Mucosa of gallbladder (tissue), 1 donor: ENCODE measurements at regions not wholly inside any gene's neighbourhood (a gene's known extent, or its start where the extent isn't known, plus 50 kb on each side); places are given as distances from the start of the nearest gene placed in this dataset.
"Not testable (repeated sequence)": the region's sequence is repeated elsewhere in the genome, so short reads cannot be mapped to it uniquely, and the experiment has no call there.

ENCODE experiments used
- DNase-seq: peaks from one replicate; pipeline ENCODE4 v3.0.0-alpha.2; 2020; ENCODE audit warnings: low spot score
- donor health status: DM: no; HTN: no; CAD: no.

DNA sequence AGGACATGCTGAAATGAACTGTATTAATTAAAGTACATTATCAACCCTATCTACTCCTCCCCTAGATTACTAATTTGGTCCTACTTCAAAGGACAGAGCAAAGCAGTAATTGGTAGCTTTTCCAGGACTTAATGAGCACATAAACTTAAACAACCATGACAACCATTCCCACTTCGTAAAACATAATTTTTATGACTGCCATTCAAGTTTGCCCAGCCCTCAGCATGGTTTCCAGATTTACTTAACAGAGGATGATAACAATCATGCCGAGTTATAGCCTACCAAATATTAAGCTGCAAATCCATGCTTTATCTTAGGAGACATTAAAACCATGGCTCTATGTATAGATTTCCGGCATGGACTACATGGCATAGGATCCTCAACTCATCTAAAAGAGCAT is 401.1 kb upstream of the CHAC2 start:
- no peak for DNase-seq

DNA sequence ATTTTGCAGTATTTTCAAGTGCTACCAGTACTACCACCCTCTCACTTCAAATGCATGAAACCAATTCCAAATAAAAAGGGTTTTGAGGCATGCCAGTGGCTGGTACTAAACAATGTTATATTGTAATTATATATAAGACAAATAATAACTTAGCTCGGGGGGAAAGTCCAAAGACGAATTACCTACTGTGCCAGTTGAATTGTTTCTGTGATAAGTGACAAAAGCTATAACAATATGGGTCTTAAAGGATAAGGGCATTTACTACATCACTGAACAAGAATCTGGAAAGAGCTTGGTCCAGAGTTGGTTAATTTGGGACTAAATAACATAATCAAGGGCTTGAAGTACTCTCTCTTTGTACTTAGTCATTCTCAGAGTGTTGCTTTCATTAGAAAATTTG is 404.7 kb upstream of the CHAC2 start:
- DNase-seq, result no peak

DNA sequence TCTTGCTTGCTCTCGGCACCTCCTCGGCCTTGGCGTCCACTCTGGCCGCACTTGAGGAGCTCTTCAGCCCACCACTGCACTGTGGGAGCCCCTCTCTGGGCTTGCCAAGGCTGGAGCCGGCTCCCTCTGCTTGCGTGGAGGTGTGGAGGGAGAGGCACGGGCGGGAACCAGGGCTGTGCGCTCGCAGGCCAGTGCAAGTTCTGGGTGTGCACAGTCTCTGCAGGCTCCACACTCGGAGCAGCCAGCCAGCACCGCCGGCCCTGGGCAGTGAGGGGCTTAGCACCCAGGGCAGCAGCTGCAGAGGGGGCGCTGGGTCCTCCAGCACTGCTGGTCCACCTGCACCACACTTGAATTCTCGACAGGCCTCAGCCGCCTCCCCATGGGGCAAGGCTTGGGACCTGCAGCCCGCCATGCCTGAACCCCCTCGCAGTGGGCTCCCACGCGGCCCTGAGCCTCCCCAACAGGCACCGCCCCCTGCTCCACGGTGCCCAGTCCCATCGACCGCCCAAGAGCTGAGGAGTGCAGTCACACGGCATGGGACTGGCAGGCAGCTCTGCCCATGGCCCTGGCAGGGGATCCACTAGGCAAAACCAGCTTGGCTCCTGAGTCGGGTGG is 411.2 kb upstream of the CHAC2 start:
- no peak for DNase-seq

- DNase-seq, result no peak
Measured at GRCh38 chr2:53353135-53354114, 414.2 kb upstream of the CHAC2 start.

GRCh38 chr2:53347269-53347668 is 420.3 kb upstream of the CHAC2 start:
- DNase-seq, result no peak

- DNase-seq, result no peak
Measured at GRCh38 chr2:53342248-53342647, 425.4 kb upstream of the CHAC2 start.

DNA sequence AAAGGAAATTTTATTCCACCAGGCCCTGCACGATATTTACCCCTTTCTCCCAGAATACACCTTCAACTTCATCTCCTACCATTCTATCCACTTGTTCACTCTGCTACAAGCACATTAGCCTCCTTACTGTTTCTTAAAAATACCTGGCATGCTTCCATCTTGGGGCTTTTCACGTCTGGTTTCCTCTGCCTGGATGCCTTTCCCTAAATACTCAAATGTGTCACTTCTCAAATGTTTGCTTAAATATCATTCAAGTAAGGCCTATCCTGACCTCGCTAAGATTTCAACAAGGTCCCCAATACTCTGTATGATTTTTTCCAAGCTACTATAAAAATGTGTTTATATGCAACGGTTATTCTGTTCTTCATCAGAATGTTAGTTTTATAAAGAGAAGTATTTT is 433.0 kb upstream of the CHAC2 start:
- no peak for DNase-seq

DNA sequence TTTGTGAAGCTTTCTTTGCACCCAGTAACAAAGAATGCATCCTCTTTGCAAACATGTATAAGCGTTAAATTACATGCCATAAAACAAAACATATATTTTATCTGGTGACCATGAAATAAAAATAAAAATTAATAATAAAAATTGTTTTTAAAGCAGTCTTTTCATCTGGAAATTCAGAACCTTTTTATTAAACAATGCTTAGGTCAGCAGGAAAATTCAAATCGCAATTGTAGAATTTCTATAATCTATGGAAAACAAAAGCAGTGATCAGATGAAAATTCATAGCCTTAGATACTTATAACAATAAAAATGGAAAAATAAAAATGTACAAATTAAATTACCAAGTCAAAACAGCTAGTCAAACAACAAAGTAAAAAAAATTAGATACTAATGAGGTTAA is 435.9 kb upstream of the CHAC2 start:
- DNase-seq, result no peak

DNA sequence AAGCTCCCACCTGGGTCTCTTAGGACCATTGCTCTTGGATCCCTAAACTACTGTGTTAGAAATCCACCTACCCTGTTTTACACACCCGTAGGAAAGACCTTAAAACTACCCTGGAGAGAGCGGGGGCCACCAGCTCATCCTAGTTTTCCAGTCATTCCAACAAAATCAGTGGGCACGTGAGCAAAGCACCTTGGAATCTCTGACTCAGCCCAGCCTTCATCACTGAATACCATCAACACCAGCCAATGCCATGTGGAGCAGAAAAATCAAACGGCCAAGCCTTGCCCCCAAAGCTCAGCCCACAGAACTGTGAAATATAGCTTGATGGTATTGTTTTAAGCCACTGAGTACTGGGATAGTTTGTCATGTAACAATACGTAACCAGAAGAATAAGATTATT is 449.7 kb upstream of the CHAC2 start:
- DNase-seq, result no peak

GRCh38 chr2:53315149-53315548 is 452.5 kb upstream of the CHAC2 start:
- no peak for DNase-seq

DNA sequence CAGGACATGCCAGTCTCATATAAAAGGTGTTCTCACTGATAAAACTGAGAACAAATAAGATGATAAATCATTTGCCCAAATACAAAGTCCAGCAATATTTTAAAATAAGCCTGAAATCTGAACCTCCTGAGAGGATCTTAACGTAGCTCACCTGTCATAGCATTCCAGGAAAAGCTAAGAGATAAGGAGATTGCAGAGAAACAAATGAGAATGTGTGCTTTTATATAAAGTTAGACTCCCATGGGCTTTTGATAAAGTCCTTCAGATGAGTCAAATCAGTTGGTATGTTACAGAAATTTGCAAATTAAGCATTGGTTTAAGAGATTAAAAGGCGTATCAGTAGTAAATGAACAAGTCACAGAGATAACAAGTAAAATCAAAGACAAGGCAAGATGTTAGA is 452.9 kb upstream of the CHAC2 start:
- no peak for DNase-seq

GRCh38 chr2:53313644-53314043 is 454.0 kb upstream of the CHAC2 start:
- not testable (repeated sequence) for DNase-seq

- no peak for DNase-seq
Measured at GRCh38 chr2:53312721-53313120, 454.9 kb upstream of the CHAC2 start.

DNA sequence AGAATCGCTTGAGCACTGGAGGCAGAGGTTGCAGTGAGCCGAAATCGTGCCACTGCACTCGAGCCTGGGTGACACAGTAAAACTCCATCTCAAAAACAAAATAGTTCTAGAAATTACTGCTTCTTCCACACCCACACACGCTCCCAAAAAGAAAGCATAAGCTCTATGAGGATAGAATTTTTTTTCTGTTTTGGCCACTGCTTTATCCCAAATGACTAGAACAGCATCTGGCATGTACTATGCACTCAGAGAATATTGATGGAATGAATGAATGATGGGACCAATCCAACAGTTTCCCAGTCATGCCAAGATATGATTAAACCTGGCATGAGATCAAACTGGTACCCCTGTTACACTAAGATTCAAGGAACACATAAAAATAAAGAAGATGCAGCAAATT is 455.4 kb upstream of the CHAC2 start:
- no peak for DNase-seq

- no peak for DNase-seq
Measured at GRCh38 chr2:53303012-53303578, 464.5 kb upstream of the CHAC2 start.

DNA sequence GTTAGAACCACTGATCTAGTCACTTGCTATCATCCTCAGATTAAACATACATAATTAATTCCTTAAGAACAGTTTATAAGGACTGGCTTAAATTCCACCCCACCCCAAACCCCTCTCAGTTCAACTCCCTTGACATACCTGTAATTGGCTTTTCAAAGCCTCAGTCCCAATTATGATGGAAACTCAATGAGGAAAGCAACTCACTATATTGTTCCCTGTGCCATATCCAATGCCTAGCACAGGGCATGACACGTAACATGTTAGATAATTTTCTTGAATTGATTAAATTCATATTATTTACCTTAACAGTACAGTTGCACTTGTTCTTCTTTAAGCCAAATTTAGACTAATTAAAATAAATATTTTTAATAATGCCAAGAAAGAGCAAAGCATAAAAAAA is 465.1 kb upstream of the CHAC2 start:
- DNase-seq, result no peak

GRCh38 chr2:53289309-53290006 is 478.1 kb upstream of the CHAC2 start:
- DNase-seq, result no peak

- DNase-seq, result no peak
Measured at GRCh38 chr2:53286345-53286744, 481.3 kb upstream of the CHAC2 start.

GRCh38 chr2:53275743-53276142 is 491.9 kb upstream of the CHAC2 start:
- no peak for DNase-seq

- DNase-seq, result no peak
Measured at GRCh38 chr2:53268626-53269025, 499.0 kb upstream of the CHAC2 start.

DNA sequence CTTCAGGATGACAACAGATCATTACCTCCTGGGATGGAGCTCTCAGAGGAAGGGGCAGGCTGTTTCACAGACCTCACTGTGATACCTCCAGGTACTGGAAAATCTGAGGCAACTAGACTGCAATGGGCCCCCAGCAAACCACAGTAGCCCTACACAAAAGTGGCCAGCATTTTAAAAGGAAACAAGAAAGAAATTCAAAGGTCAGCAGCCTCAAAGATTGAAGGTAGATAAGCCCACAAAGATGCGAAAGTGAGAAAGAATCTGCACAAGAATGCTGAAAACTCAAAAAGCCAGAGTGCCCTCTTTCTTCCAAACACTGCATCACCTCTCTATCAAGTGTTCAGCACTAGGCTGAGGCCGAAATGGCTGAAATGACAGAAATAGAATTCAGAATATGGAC is 499.5 kb upstream of the CHAC2 start:
- DNase-seq, result no peak

DNA sequence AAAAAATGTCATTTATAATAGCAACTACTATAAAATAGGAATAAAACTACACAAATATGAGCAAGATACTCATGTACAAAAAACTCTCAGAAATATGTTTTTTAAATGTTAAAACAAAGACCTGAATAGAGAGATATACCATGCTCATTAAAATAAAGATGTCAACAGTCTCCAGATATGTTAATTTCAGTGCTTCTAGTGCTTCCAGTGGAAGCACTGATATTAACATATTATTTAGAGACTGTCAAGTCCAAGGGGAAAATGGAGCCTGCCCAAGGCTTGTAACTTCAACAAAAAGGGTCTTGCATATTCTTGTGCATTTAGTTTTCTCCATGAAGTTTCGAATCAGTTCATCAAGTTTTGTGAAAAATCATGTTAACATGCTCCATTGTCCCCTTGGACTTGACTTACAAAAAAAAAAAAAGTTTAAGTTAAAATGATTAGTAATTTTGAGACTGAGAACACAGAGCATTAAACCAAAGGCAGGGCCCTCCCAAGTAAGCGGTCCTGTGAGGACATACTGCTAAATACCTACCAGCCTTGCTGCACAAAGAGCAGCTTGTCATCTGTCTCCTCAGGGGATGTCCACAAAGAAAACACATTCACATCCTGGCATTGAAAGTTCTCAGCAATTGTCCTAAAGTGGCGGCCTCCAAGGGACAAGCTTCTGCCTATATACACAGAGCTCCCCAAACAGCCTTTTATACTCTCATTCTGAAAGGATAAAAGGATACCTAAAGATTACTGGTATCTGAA is 501.9 kb upstream of the CHAC2 start:
- DNase-seq, result no peak
